CD4-positive, alpha-beta T cell treated with Interleukin-2 at 100 ng/mL for 4 hours (primary cell): ENCODE measurements at regions not wholly inside any gene's neighbourhood (a gene's known extent, or its start where the extent isn't known, plus 50 kb on each side); places are given as distances from the start of the nearest gene placed in this dataset.
"Not testable (repeated sequence)": the region's sequence is repeated elsewhere in the genome, so short reads cannot be mapped to it uniquely, and the experiment has no call there.

ENCODE experiments used
- DNase-seq: peaks from one replicate; pipeline ENCODE4 v3.0.0-alpha.2; 2020; ENCODE audit warnings: low spot score

GRCh38 chr6:9100869-9101580 is 665.7 kb upstream of the SLC35B3 start:
- DNase-seq = no peak

- no peak for DNase-seq
Measured at GRCh38 chr6:9095729-9096128, 660.4 kb upstream of the SLC35B3 start.

GRCh38 chr6:9095137-9095536 is 659.8 kb upstream of the SLC35B3 start:
- DNase-seq = no peak

GRCh38 chr6:9089724-9090123 is 654.4 kb upstream of the SLC35B3 start:
- DNase-seq = no peak

GRCh38 chr6:9087470-9087869 is 652.1 kb upstream of the SLC35B3 start:
- DNase-seq = no peak

GRCh38 chr6:9086331-9086730 is 651.0 kb upstream of the SLC35B3 start:
- DNase-seq = no peak

GRCh38 chr6:9085709-9086070 is 650.3 kb upstream of the SLC35B3 start:
- no peak for DNase-seq

- DNase-seq = no peak
Measured at GRCh38 chr6:9085054-9085708, 649.8 kb upstream of the SLC35B3 start.

GRCh38 chr6:9083108-9083507 is 647.8 kb upstream of the SLC35B3 start:
- no peak for DNase-seq

GRCh38 chr6:9066726-9067125 is 631.4 kb upstream of the SLC35B3 start:
- DNase-seq = no peak

GRCh38 chr6:9064156-9064555 is 628.8 kb upstream of the SLC35B3 start:
- DNase-seq = no peak

- no peak for DNase-seq
Measured at GRCh38 chr6:9062596-9062995, 627.3 kb upstream of the SLC35B3 start.

- no peak for DNase-seq
Measured at GRCh38 chr6:9057937-9058336, 622.6 kb upstream of the SLC35B3 start.

- DNase-seq = no peak
Measured at GRCh38 chr6:9056556-9056955, 621.2 kb upstream of the SLC35B3 start.

GRCh38 chr6:9044426-9044825 is 609.1 kb upstream of the SLC35B3 start:
- no peak for DNase-seq

GRCh38 chr6:9040718-9041117 is 605.4 kb upstream of the SLC35B3 start:
- no peak for DNase-seq

GRCh38 chr6:9039258-9039657 is 603.9 kb upstream of the SLC35B3 start:
- DNase-seq = no peak

GRCh38 chr6:9028086-9028485 is 592.7 kb upstream of the SLC35B3 start:
- no peak for DNase-seq

GRCh38 chr6:9025796-9026394 is 590.5 kb upstream of the SLC35B3 start:
- DNase-seq = no peak

- DNase-seq = no peak
Measured at GRCh38 chr6:9025228-9025627, 589.9 kb upstream of the SLC35B3 start.

GRCh38 chr6:9024246-9024645 is 588.9 kb upstream of the SLC35B3 start:
- DNase-seq = not testable (repeated sequence)

- DNase-seq = no peak
Measured at GRCh38 chr6:9020001-9020400, 584.7 kb upstream of the SLC35B3 start.

GRCh38 chr6:9009931-9010330 is 574.6 kb upstream of the SLC35B3 start:
- DNase-seq = no peak

- no peak for DNase-seq
Measured at GRCh38 chr6:9007027-9007426, 571.7 kb upstream of the SLC35B3 start.
